GM12878 (cell line): ENCODE measurements at regions not wholly inside any gene's neighbourhood (a gene's known extent, or its start where the extent isn't known, plus 50 kb on each side); places are given as distances from the start of the nearest gene placed in this dataset.
"Not testable (repeated sequence)": the region's sequence is repeated elsewhere in the genome, so short reads cannot be mapped to it uniquely, and the experiment has no call there.

Experiments used
- ATAC-seq: fragments of 200-7000 bp; cut with Tn5 transposase; 3 replicates; pipeline ENCODE4 v1.9.1; 2020; ENCODE audit warnings: mild to moderate bottlenecking, moderate library complexity
- BruUV-seq: library from RNA; stranded (reverse); fragments of 400-500 nt; replicated peaks from 2 replicates; lab custom pipeline; 2021; lab: Mats Ljungman, UMichigan
- CTCF ChIA-PET: fragments of 300-600 bp; sonication (Branson Sonifier 250); formaldehyde crosslinking; extraction: SDS; loops from one replicate; lab custom pipeline; 2021; ENCODE audit warnings: inconsistent platforms; lab: Yijun Ruan, JAX
- POLR2A ChIA-PET: fragments of 350-600 bp; formaldehyde crosslinking; extraction: SDS; loops from one replicate; lab custom pipeline; 2021; ENCODE audit warnings: inconsistent platforms; lab: Charles Lee
- RAD21 ChIA-PET: fragments of 300-600 bp; sonication (Branson Sonifier 250); formaldehyde crosslinking; loops from one replicate; lab custom pipeline; 2023; ENCODE audit warnings: antibody characterized with exemption; ENCODE audit not compliant: unreplicated experiment; lab: Charles Lee
- SMC1A ChIA-PET: fragments of 300-600 bp; sonication (Branson Sonifier 250); formaldehyde crosslinking; loops from one replicate; lab custom pipeline; 2023; ENCODE audit not compliant: unreplicated experiment, uncharacterized antibody; lab: Charles Lee
- DNase-seq: peaks from one replicate; pipeline ENCODE4 v3.0.0-alpha.2; 2011; ENCODE audit warnings: low read depth, low spot score
- FAIRE-seq: peaks from 3 replicates; lab custom pipeline; 2011; peaks lifted over from hg19 to GRCh38; lab: Jason Lieb, UNC
- H2AFZ ChIP-seq: 2 replicates; pipeline ENCODE4 v1.6.0; 2011; ENCODE audit warnings: low read depth, low read length, control low read depth; ENCODE audit not compliant: control insufficient read depth
- H3K27ac ChIP-seq: 2 replicates; pipeline ENCODE4 v1.5.1; 2011; ENCODE audit warnings: control low read depth; ENCODE audit not compliant: control insufficient read depth, insufficient read depth
- H3K27me3 ChIP-seq, 2 experiments: replicated peaks in 1 of 2; 2 replicates each; pipeline versions ENCODE4 v1.6.0 to v1.6.1; 2011; ENCODE audit warnings: low read length in 1 of 2; ENCODE audit not compliant: control insufficient read depth in 2 of 2, insufficient read depth in 2 of 2
- H3K36me3 ChIP-seq, 2 experiments: 2 replicates each; pipeline ENCODE4 v1.5.1; 2011; ENCODE audit warnings: low read length in 1 of 2; ENCODE audit not compliant: control insufficient read depth in 2 of 2, insufficient read depth in 2 of 2
- H3K4me1 ChIP-seq: 2 replicates; pipeline ENCODE4 v1.6.1; 2011; ENCODE audit warnings: mild to moderate bottlenecking, low read length, moderate library complexity, mixed read lengths; ENCODE audit not compliant: control insufficient read depth, insufficient read depth
- H3K4me2 ChIP-seq: 2 replicates; pipeline ENCODE4 v1.6.0; 2011; ENCODE audit warnings: control low read depth; ENCODE audit not compliant: control insufficient read depth, insufficient read depth
- H3K4me3 ChIP-seq: fragments of 200-600 bp; sonication (generic); 2 replicates; pipeline ENCODE4 v1.5.1; 2016
- H3K79me2 ChIP-seq: 2 replicates; pipeline ENCODE4 v1.6.0; 2011; ENCODE audit warnings: low read length; ENCODE audit not compliant: control insufficient read depth, insufficient read depth
- H3K9ac ChIP-seq: 2 replicates; pipeline ENCODE4 v1.8.0; 2011; ENCODE audit warnings: low read length, control low read depth, mixed read lengths; ENCODE audit not compliant: control insufficient read depth, insufficient read depth
- H3K9me3 ChIP-seq: replicated peaks from 3 replicates; pipeline ENCODE4 v1.5.1; 2011; ENCODE audit warnings: mild to moderate bottlenecking, low read length; ENCODE audit not compliant: control insufficient read depth, insufficient read depth
- H4K20me1 ChIP-seq: 2 replicates; pipeline ENCODE4 v1.6.0; 2011; ENCODE audit not compliant: control insufficient read depth, insufficient read depth
- ATF3 ChIP-seq: IDR thresholded peaks from 2 replicates; pipeline ENCODE4 v1.6.1; 2011; ENCODE audit warnings: low read depth, mild to moderate bottlenecking, low read length, moderate library complexity, borderline replicate concordance; ENCODE audit errors: extremely low read depth
- BMI1 ChIP-seq: fragments of 450-650 bp; IDR thresholded peaks from 2 replicates; pipeline ENCODE4 v1.6.1; 2016; ENCODE audit warnings: mild to moderate bottlenecking, moderate library complexity, borderline replicate concordance
- BRCA1 ChIP-seq: IDR thresholded peaks from 2 replicates; pipeline ENCODE4 v1.6.1; 2011; ENCODE audit warnings: low read depth, low read length, improper control_type of control experiment
- EP300 ChIP-seq, 2 experiments: fragments of 150-350 bp in 1 of 2; IDR thresholded peaks; 2 replicates each; pipeline ENCODE4 v1.6.1; 2011 to 2012; ENCODE audit warnings: low read depth in 2 of 2, low read length in 2 of 2, borderline replicate concordance in 1 of 2, improper control_type of control experiment in 1 of 2, inconsistent platforms in 1 of 2; ENCODE audit not compliant: control insufficient read depth in 1 of 2
- HDAC6 ChIP-seq: fragments of 200-600 bp; sonication (generic); IDR thresholded peaks from one replicate; pipeline ENCODE4 v1.8.0; 2017; ENCODE audit warnings: antibody characterized with exemption; ENCODE audit not compliant: unreplicated experiment
- IRF4 ChIP-seq: IDR thresholded peaks from 2 replicates; pipeline ENCODE4 v1.6.1; 2011; ENCODE audit warnings: low read depth, low read length
- NBN ChIP-seq: fragments of 450-650 bp; IDR thresholded peaks from 2 replicates; pipeline ENCODE4 v1.6.1; 2016
- NFXL1 ChIP-seq: fragments of 450-650 bp; IDR thresholded peaks from 2 replicates; pipeline ENCODE4 v1.6.1; 2017; ENCODE audit warnings: antibody characterized with exemption, mild to moderate bottlenecking, borderline replicate concordance
- NFYB ChIP-seq: IDR thresholded peaks from 2 replicates; pipeline ENCODE4 v1.6.1; 2011; ENCODE audit warnings: low read depth, mild to moderate bottlenecking, low read length, improper control_type of control experiment, moderate library complexity; ENCODE audit not compliant: insufficient read depth
- PML ChIP-seq: IDR thresholded peaks from 2 replicates; pipeline ENCODE4 v1.6.1; 2012; ENCODE audit warnings: low read length, inconsistent platforms
- POLR2AphosphoS2 ChIP-seq: IDR thresholded peaks from 2 replicates; pipeline ENCODE4 v1.6.1; 2011; ENCODE audit warnings: low read depth, mild to moderate bottlenecking, low read length, improper control_type of control experiment, moderate library complexity
- RAD21 ChIP-seq: IDR thresholded peaks from 2 replicates; pipeline ENCODE4 v1.6.1; 2011; ENCODE audit warnings: mild to moderate bottlenecking, low read depth, low read length, moderate library complexity; ENCODE audit not compliant: insufficient read depth
- REST ChIP-seq: IDR thresholded peaks from 2 replicates; pipeline ENCODE4 v1.6.1; 2012; ENCODE audit warnings: mild to moderate bottlenecking, low read depth, low read length
- SREBF1 ChIP-seq: IDR thresholded peaks from 2 replicates; pipeline ENCODE4 v1.6.1; 2012; ENCODE audit warnings: mild to moderate bottlenecking, low read length
- STAT1 ChIP-seq: fragments of 450-650 bp; conservative IDR thresholded peaks from 2 replicates; pipeline ENCODE4 v1.6.1; 2014; ENCODE audit warnings: antibody characterized with exemption, mild to moderate bottlenecking
- TBL1XR1 ChIP-seq: IDR thresholded peaks from 2 replicates; pipeline ENCODE4 v1.6.1; 2012; ENCODE audit warnings: low read depth, low read length, improper control_type of control experiment
- ZNF217 ChIP-seq: fragments of 450-650 bp; IDR thresholded peaks from 2 replicates; pipeline ENCODE4 v1.6.1; 2017; ENCODE audit warnings: antibody characterized with exemption, mild to moderate bottlenecking
- WGBS: methylation state at CpG from one replicate; pipeline ENCODE4 v1.1.6; 2016; ENCODE audit warnings: low lambda C conversion rate; ENCODE audit not compliant: insufficient replicate concordance, insufficient coverage; ENCODE audit errors: missing lambda C conversion rate; 5-methylcytosine and 5-hydroxymethylcytosine counted together
- in situ Hi-C: fragments of 300-500 bp; cut with MboI; formaldehyde crosslinking; loops from 9 replicates; pipeline ENCODE4 v1.14.3; 2018; ENCODE audit warnings: mixed read lengths
- intact Hi-C: fragments of 100-400 bp; cut with micrococcal nuclease; formaldehyde crosslinking; loops from one replicate; pipeline ENCODE4 v1.14.2; 2022; ENCODE audit not compliant: unreplicated experiment

- H4K20me1 ChIP-seq, POLR2A ChIA-PET, FAIRE-seq, BruUV-seq, CTCF ChIA-PET, H3K4me1 ChIP-seq, intact Hi-C loops, H3K9ac ChIP-seq, ATAC-seq, H3K4me2 ChIP-seq, H3K4me3 ChIP-seq, in situ Hi-C loops, H2AFZ ChIP-seq, H3K27me3 ChIP-seq, DNase-seq, H3K27ac ChIP-seq, H3K36me3 ChIP-seq, H3K9me3 ChIP-seq, SMC1A ChIA-PET, H3K79me2 ChIP-seq, RAD21 ChIA-PET: not testable (repeated sequence)
- WGBS: 62% methylated on average over 14 of the region's 16 CpGs
Measured at GRCh38 chr6:86872810-86873209, 64.5 kb upstream of the HTR1E start.

- RAD21 ChIA-PET: no interaction called here
- no TSS peak for BruUV-seq
- H3K36me3 ChIP-seq: no peaks in the 10 kb centered on the region
- POLR2A ChIA-PET: no interaction called here
- DNase-seq: no peak
- H3K9me3 ChIP-seq: no peaks in the 10 kb centered on the region
- no peak overlapping the region for H3K4me3 ChIP-seq
- no peak overlapping the region for H2AFZ ChIP-seq
- no peaks in the 10 kb centered on the region for H3K4me1 ChIP-seq
- H3K27me3 ChIP-seq: no peaks in the 10 kb centered on the region
- no peak overlapping the region for H3K27ac ChIP-seq
- H3K79me2 ChIP-seq: no peaks in the 10 kb centered on the region
- no peak overlapping the region for H3K4me2 ChIP-seq
- in situ Hi-C loops (no loop called here), intact Hi-C loops (no loop called here)
- no peak for ATAC-seq
- H4K20me1 ChIP-seq: no peaks in the 10 kb centered on the region
- SMC1A ChIA-PET: no interaction called here
- no peak for FAIRE-seq
- WGBS: 0% methylated on average over 1 of the region's 1 CpG
- CTCF ChIA-PET: no interaction called here
- no peak overlapping the region for H3K9ac ChIP-seq
- TF ChIP-seq HDAC6: no peak
- no peak for TF ChIP-seq REST
- TF ChIP-seq EP300 (IDR thresholded peaks at IDR 0.05; ENCODE audit: borderline replicate concordance in 1 of 2, control insufficient read depth in 1 of 2, low read depth in 2 of 2, low read length in 2 of 2): no peak
- TF ChIP-seq IRF4: no peak
- no peak for TF ChIP-seq SREBF1
- no peak for TF ChIP-seq POLR2AphosphoS2
- TF ChIP-seq PML: no peak
- no peak for TF ChIP-seq BRCA1
- TF ChIP-seq ATF3: no peak
- no peak for TF ChIP-seq STAT1
- no peak for TF ChIP-seq NFYB
- no peak for TF ChIP-seq RAD21
- no peak for TF ChIP-seq NBN
- TF ChIP-seq NFXL1: no peak
- no peak for TF ChIP-seq BMI1
- no peak for TF ChIP-seq ZNF217
- no peak for TF ChIP-seq TBL1XR1
Measured at GRCh38 chr6:86871681-86872080, 65.6 kb upstream of the HTR1E start.
